ENCODE measurements at regions not wholly inside any gene's neighbourhood (a gene's known extent, or its start where the extent isn't known, plus 50 kb on each side); places are given as distances from the start of the nearest gene placed in this dataset.

DNA sequence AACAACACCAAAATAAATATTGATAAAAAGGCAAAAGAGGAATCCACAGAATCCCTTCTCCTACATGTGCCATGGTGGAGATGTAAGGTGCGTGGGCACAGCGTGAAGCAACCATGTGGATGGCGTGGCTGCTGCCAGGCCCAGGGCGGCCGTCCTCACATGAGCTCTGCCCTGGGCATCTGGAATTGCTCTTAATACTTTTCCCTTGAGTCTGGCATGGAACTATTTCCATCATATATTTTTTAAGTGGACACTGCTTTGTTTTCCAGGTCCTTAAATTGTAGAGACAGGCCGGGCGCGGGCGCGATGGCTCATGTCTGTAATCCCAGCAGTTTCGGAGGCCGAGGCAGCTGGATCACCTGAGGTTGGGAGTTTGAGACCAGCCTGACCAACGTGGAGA is 349.3 kb downstream of the IRX1 start:
- H2AFZ ChIP-seq, result no peak overlapping the region
- TF ChIP-seq, protein P1, sequence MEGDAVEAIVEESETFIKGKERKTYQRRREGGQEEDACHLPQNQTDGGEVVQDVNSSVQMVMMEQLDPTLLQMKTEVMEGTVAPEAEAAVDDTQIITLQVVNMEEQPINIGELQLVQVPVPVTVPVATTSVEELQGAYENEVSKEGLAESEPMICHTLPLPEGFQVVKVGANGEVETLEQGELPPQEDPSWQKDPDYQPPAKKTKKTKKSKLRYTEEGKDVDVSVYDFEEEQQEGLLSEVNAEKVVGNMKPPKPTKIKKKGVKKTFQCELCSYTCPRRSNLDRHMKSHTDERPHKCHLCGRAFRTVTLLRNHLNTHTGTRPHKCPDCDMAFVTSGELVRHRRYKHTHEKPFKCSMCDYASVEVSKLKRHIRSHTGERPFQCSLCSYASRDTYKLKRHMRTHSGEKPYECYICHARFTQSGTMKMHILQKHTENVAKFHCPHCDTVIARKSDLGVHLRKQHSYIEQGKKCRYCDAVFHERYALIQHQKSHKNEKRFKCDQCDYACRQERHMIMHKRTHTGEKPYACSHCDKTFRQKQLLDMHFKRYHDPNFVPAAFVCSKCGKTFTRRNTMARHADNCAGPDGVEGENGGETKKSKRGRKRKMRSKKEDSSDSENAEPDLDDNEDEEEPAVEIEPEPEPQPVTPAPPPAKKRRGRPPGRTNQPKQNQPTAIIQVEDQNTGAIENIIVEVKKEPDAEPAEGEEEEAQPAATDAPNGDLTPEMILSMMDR (IDR thresholded peaks at IDR 0.05), result no peak

DNA sequence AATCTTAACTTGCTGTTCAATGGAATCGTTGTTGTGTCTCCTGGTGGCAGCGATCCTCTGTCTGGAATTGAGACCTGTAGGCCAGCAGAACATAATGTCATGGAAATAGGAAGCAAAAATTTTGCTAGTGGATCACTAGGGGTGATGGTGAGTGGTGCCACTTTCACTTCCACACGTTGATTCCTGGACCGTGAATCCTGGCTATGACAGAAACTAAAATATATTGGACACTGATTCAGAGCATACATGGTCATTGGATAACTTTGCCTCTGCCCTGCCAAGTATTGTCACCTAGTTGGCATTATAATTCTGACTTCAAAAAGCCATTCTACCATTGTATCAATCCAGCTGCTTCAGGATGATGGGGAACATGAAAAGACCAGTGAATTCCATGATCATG is 353.2 kb downstream of the IRX1 start:
- Histone ChIP-seq H3K27ac (no peak overlapping the region), H3K79me2 (no peaks in the 10 kb centered on the region), H3K4me2 (ENCODE audit: low read length) (no peak overlapping the region), H2AFZ (no peak overlapping the region), H3K9me3 (ENCODE audit: control insufficient read depth, low read length) (no peaks in the 10 kb centered on the region), H3K4me1 (no peaks in the 10 kb centered on the region), H3K36me3 (ENCODE audit: control insufficient read depth, insufficient read depth, low read length) (no peaks in the 10 kb centered on the region), H3K9ac (no peak overlapping the region), H3K27me3 (ENCODE audit: control insufficient read depth, insufficient read depth, low read length) (no peaks in the 10 kb centered on the region), H3K4me3 (ENCODE audit: low read depth, low read length) (no peak overlapping the region)
- TF ChIP-seq, protein P1 (IDR thresholded peaks at IDR 0.05), result no peak

More for the DNA sequence above, 349.3 kb downstream of the IRX1 start:
- no peak overlapping the region for H3K27ac ChIP-seq
- no peaks in the 10 kb centered on the region for H3K79me2 ChIP-seq
- no peak overlapping the region for H3K9ac ChIP-seq
- H3K4me1 ChIP-seq, result no peaks in the 10 kb centered on the region
- H3K36me3 ChIP-seq (ENCODE audit: control insufficient read depth, insufficient read depth, low read length), result no peaks in the 10 kb centered on the region
- no peaks in the 10 kb centered on the region for H3K27me3 ChIP-seq (ENCODE audit: control insufficient read depth, insufficient read depth, low read length)
- H3K4me2 ChIP-seq (ENCODE audit: low read length), result no peak overlapping the region
- no peaks in the 10 kb centered on the region for H3K9me3 ChIP-seq (ENCODE audit: control insufficient read depth, low read length)
- H3K4me3 ChIP-seq (ENCODE audit: low read depth, low read length), result no peak overlapping the region

DNA sequence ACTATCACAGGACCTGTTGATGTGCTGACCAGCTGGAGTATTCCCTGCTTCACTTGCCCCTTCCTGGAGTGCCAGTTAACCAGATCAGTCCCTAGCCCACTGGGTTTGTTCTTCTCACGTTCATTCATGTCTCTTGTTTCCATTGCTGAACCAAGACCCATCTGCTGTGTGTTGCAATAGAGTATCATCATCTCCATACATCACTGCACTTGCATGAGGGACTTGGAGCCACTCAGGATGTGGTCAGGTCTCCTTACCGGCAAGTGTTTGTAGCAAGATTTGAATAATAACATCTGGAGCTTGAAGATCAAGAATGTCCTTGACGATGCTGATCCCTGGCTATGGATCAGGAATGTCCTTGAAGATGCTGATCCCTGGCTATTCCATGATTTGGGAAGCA is 358.6 kb downstream of the IRX1 start:
- H3K27me3 ChIP-seq (ENCODE audit: control insufficient read depth, insufficient read depth, low read length), result no peaks in the 10 kb centered on the region
- H3K4me1 ChIP-seq, result no peaks in the 10 kb centered on the region
- no peak overlapping the region for H3K4me3 ChIP-seq (ENCODE audit: low read depth, low read length)
- TF ChIP-seq, protein P1 (IDR thresholded peaks at IDR 0.05), result no peak
- no peak overlapping the region for H3K9ac ChIP-seq
- no peak overlapping the region for H2AFZ ChIP-seq
- no peak overlapping the region for H3K4me2 ChIP-seq (ENCODE audit: low read length)
- H3K9me3 ChIP-seq (ENCODE audit: control insufficient read depth, low read length), result no peaks in the 10 kb centered on the region
- H3K79me2 ChIP-seq, result no peaks in the 10 kb centered on the region
- H3K27ac ChIP-seq, result no peak overlapping the region
- H3K36me3 ChIP-seq (ENCODE audit: control insufficient read depth, insufficient read depth, low read length), result no peaks in the 10 kb centered on the region

DNA sequence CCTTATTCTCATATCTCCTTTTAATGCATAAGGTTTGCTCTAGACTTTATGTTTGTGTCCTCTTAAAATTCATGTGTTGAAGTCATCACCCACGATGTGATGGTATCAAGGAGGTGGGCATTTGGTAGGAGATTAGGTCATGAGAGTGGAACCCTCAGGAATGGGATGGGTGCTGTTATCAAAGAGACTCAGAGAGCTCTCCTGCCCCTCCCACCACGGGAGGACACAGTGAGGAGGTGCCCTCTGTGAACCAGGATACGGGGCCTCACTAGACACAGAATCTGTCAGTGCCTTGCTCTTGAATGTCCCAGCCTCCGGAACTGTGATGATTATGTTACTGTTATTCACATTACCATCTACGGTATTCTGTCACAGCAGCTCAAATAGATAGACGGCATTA is 359.0 kb downstream of the IRX1 start:
- no peak overlapping the region for H3K4me2 ChIP-seq (ENCODE audit: low read length)
- no peaks in the 10 kb centered on the region for H3K27me3 ChIP-seq (ENCODE audit: control insufficient read depth, insufficient read depth, low read length)
- H2AFZ ChIP-seq, result no peak overlapping the region
- no peaks in the 10 kb centered on the region for H3K9me3 ChIP-seq (ENCODE audit: control insufficient read depth, low read length)
- no peak overlapping the region for H3K9ac ChIP-seq
- H3K27ac ChIP-seq, result no peak overlapping the region
- H3K4me1 ChIP-seq, result no peaks in the 10 kb centered on the region
- H3K79me2 ChIP-seq, result no peaks in the 10 kb centered on the region
- H3K36me3 ChIP-seq (ENCODE audit: control insufficient read depth, insufficient read depth, low read length), result no peaks in the 10 kb centered on the region
- TF ChIP-seq, protein P1 (IDR thresholded peaks at IDR 0.05), result no peak
- H3K4me3 ChIP-seq (ENCODE audit: low read depth, low read length), result no peak overlapping the region

DNA sequence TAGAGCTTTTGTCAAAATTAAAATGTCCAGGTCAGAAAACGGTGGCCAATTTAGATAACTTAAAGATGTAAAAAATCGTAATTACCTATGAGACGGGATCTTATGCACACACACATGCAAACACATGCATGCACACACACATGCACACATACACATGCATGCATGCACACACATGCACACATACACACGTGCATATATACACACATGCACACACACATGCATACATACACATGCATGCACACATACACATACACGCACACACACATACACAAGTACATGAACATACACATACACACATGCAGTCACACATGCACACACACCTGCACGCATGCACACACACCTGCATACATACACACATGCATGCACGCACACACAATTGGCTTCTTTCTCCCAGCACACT is 362.0 kb downstream of the IRX1 start:
- no peak overlapping the region for H3K27ac ChIP-seq
- TF ChIP-seq, protein P1 (IDR thresholded peaks at IDR 0.05), result no peak
- no peak overlapping the region for H3K4me3 ChIP-seq (ENCODE audit: low read depth, low read length)
- H3K4me2 ChIP-seq (ENCODE audit: low read length), result no peak overlapping the region
- no peak overlapping the region for H2AFZ ChIP-seq
- H3K9ac ChIP-seq, result no peak overlapping the region
- no peaks in the 10 kb centered on the region for H3K36me3 ChIP-seq (ENCODE audit: control insufficient read depth, insufficient read depth, low read length)
- H3K4me1 ChIP-seq, result no peaks in the 10 kb centered on the region
- no peaks in the 10 kb centered on the region for H3K79me2 ChIP-seq
- H3K27me3 ChIP-seq (ENCODE audit: control insufficient read depth, insufficient read depth, low read length), result no peaks in the 10 kb centered on the region
- H3K9me3 ChIP-seq (ENCODE audit: control insufficient read depth, low read length), result no peaks in the 10 kb centered on the region
